ENCODE measurements at regions not wholly inside any gene's neighbourhood (a gene's known extent, or its start where the extent isn't known, plus 50 kb on each side); places are given as distances from the start of the nearest gene placed in this dataset.

DNA sequence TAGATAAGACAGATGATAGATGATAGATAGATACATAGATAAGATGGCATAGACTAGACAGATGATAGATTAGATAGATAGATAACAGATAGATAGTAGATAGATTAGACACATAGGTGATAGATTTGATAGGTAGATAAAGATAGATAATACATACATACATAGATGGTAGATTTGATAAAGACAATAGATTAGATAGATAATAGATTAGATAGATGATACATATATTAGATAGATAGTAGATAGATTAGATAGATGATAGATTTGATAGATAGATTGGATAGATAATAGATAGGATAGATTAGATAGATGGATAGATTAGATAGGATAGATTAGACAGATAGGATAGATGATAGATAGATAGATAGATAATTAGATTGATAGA, 327.6 kb downstream of the BRD1 start:
- H3K4me1 ChIP-seq: no peaks in the 10 kb centered on the region
- no peak overlapping the region for H3K4me3 ChIP-seq
- no peaks in the 10 kb centered on the region for H3K36me3 ChIP-seq (ENCODE audit: insufficient read depth in 1 of 2, low read depth in 1 of 2)
- no peaks in the 10 kb centered on the region for H3K9me3 ChIP-seq
- no peak for DNase-seq
- no peak for ATAC-seq
- H3K27me3 ChIP-seq (ENCODE audit: insufficient read depth in 3 of 3, low read length in 2 of 3): peaks cover 0 to 2% (median 0%) of the 10 kb centered on the region in 3 donors
- no peak overlapping the region for H3K27ac ChIP-seq
- TF ChIP-seq, protein P1, sequence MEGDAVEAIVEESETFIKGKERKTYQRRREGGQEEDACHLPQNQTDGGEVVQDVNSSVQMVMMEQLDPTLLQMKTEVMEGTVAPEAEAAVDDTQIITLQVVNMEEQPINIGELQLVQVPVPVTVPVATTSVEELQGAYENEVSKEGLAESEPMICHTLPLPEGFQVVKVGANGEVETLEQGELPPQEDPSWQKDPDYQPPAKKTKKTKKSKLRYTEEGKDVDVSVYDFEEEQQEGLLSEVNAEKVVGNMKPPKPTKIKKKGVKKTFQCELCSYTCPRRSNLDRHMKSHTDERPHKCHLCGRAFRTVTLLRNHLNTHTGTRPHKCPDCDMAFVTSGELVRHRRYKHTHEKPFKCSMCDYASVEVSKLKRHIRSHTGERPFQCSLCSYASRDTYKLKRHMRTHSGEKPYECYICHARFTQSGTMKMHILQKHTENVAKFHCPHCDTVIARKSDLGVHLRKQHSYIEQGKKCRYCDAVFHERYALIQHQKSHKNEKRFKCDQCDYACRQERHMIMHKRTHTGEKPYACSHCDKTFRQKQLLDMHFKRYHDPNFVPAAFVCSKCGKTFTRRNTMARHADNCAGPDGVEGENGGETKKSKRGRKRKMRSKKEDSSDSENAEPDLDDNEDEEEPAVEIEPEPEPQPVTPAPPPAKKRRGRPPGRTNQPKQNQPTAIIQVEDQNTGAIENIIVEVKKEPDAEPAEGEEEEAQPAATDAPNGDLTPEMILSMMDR (IDR thresholded peaks at IDR 0.05): no peak
- intact Hi-C loops (cut with DNase I): no loop called here

DNA sequence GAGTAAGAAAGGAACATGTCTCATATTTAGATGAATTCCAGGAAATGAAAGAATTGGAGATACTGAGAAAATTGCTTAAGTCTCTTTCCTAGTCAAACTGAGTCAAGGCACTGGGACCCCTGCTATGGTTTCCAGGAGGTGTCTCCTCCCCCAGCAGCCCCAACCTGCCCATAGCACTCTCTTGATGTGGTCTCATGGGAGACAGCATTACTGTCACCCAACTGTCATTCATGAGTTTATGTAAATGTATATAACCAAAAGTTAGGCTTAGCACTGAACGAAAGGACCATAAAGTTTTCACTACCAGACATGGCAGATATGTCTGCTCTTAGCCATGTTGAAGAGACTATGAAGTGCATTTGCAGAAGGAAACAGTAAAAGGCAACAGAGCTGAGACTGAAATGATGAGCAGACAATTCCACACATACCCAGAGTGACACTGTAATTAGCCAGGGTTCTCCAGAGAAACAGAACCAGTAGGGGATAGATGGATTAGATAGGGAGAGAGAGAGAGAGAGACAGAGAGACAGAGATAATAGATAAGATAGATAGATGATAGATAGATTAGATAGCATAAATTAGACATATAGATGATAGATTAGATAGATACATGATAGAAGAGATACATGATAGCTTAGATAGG, 328.1 kb downstream of the BRD1 start:
- Histone ChIP-seq H3K36me3 (ENCODE audit: insufficient read depth in 1 of 2, low read depth in 1 of 2) (no peaks in the 10 kb centered on the region), H3K4me1 (no peaks in the 10 kb centered on the region), H3K27ac (no peak overlapping the region), H3K4me3 (no peak overlapping the region), H3K27me3 (ENCODE audit: insufficient read depth in 3 of 3, low read length in 2 of 3) (peaks cover 0 to 2% (median 0%) of the 10 kb centered on the region in 3 donors), H3K9me3 (no peaks in the 10 kb centered on the region)
- no peak for DNase-seq
- intact Hi-C loops (cut with DNase I): no loop called here
- TF ChIP-seq, protein P1 (IDR thresholded peaks at IDR 0.05): no peak
- no peak for ATAC-seq
- 79 to 81% (median 80%) methylated on average over 1 of the region's 1 CpG for WGBS, 3 donors

DNA sequence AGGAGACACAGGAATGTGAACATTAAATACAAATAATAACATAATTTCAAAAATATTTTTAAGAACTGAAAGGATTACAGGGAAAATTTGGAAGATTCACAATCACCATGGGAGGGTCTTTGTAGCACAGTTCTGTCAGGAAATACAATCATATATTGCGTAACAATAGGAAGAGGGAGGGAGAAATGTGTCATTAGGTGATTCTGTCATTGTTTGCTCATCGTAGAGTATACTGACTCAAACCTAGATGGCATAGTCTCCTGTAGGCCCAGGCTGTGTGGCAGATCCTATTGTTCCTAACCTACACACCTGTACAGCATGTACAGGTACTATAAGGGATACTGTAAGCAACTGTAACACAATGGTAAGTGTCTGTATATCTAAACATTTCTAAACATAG, 330.4 kb downstream of the BRD1 start:
- intact Hi-C loops (cut with DNase I): no loop called here
- Histone ChIP-seq H3K27ac (no peak overlapping the region), H3K9me3 (no peaks in the 10 kb centered on the region), H3K27me3 (ENCODE audit: insufficient read depth in 3 of 3, low read length in 2 of 3) (peaks cover 0 to 5% (median 0%) of the 10 kb centered on the region in 3 donors), H3K4me3 (no peak overlapping the region), H3K4me1 (no peaks in the 10 kb centered on the region), H3K36me3 (ENCODE audit: insufficient read depth in 1 of 2, low read depth in 1 of 2) (no peaks in the 10 kb centered on the region)
- TF ChIP-seq, protein P1 (IDR thresholded peaks at IDR 0.05): no peak
- no peak for ATAC-seq
- DNase-seq: no peak
- 86 to 91% (median 91%) methylated on average over 2 of the region's 2 CpGs for WGBS, 3 donors

DNA sequence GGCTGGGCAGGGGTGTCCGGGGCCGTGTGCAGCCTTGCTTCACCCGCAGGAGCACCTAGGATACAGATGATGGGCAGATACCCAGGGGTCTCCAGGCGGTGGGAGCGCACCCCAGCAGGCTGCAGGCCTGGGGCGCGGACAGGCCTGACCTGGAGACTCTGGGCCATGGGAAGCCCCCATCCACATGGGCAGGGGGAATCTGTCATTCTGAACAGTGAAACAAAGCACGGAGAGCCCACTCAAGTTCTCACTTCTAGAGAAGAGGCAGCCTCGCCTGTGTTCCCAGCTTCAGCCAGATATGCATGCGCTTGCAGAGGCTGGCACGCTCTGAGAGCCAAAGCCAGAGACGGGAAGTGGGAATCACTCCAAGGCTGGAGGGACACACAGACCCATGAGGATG, 333.1 kb downstream of the BRD1 start:
- 74 to 76% (median 75%) methylated on average over 12 of the region's 12 CpGs for WGBS, 3 donors
- no peaks in the 10 kb centered on the region for H3K9me3 ChIP-seq
- H3K27ac ChIP-seq: no peak overlapping the region
- H3K4me1 ChIP-seq: no peaks in the 10 kb centered on the region
- no peak for DNase-seq
- H3K4me3 ChIP-seq: no peak overlapping the region
- TF ChIP-seq, protein P1 (IDR thresholded peaks at IDR 0.05): no peak
- no peaks in the 10 kb centered on the region for H3K36me3 ChIP-seq (ENCODE audit: insufficient read depth in 1 of 2, low read depth in 1 of 2)
- intact Hi-C loops (cut with DNase I): no loop called here
- no peak for ATAC-seq
- peaks cover 0 to 5% (median 0%) of the 10 kb centered on the region in 3 donors for H3K27me3 ChIP-seq (ENCODE audit: insufficient read depth in 3 of 3, low read length in 2 of 3)

DNA sequence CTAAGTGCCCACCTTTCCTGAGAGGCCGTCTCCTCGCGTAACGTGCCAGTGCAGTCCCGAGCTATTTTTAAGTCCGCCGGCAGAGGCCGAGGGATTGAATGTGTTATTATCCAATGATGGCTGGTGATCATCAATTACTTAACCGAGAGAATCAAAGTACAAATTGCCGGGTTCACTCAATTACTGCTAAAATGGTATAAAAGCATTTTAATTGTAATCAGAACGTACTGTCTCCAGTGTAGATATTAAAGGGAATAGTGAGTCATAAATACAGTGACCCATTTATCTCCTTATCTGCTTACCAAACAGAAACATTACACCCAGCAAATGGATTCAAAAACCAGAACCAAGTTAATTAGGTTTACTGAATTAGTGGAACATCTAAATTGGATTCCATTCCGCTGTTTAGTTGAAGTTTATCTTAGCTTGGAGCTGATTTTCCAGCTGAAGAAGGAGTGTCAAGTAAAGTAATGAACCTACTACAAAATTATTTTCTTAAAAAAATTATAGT, 334.9 kb downstream of the BRD1 start:
- Histone ChIP-seq H3K36me3 (ENCODE audit: insufficient read depth in 1 of 2, low read depth in 1 of 2) (no peaks in the 10 kb centered on the region), H3K4me3 (no peak overlapping the region), H3K27me3 (ENCODE audit: insufficient read depth in 3 of 3, low read length in 2 of 3) (peaks cover 0 to 5% (median 0%) of the 10 kb centered on the region in 3 donors), H3K27ac (no peak overlapping the region), H3K9me3 (no peaks in the 10 kb centered on the region), H3K4me1 (no peaks in the 10 kb centered on the region)
- 56 to 66% (median 56%) methylated on average over 12 of the region's 12 CpGs for WGBS, 3 donors
- DNase-seq: no peak
- no peak for ATAC-seq
- TF ChIP-seq, protein P1 (IDR thresholded peaks at IDR 0.05): no peak
- intact Hi-C loops (cut with DNase I): no loop called here

All from psoas muscle (tissue), 7 donors.